WTC11 (cell line): ENCODE measurements at regions not wholly inside any gene's neighbourhood (a gene's known extent, or its start where the extent isn't known, plus 50 kb on each side); places are given as distances from the start of the nearest gene placed in this dataset.

Experiments
- ATAC-seq: fragments of 200-7000 bp; cut with Tn5 transposase; 2 replicates; pipeline ENCODE4 v1.10.0; 2021; ENCODE audit warnings: mild to moderate bottlenecking, moderate library complexity
- CTCF ChIA-PET: fragments of 300-600 bp; sonication (Branson Sonifier 250); formaldehyde crosslinking; loops from one replicate; lab custom pipeline; 2021; ENCODE audit warnings: antibody characterized with exemption; lab: Charles Lee
- POLR2A ChIA-PET: fragments of 350-600 bp; sonication (Branson Sonifier 250); formaldehyde crosslinking; loops from one replicate; lab custom pipeline; 2021; ENCODE audit warnings: antibody characterized with exemption; lab: Charles Lee
- DNase-seq: peaks from one replicate; pipeline ENCODE4 v3.0.0; 2021; ENCODE audit warnings: low spot score
- H3K27ac Mint-ChIP-seq: 2 replicates; pipeline ENCODE4 v1.8.0; 2021; ENCODE audit warnings: mixed read lengths
- H3K27me3 Mint-ChIP-seq: 2 replicates; pipeline ENCODE4 v1.8.0; 2021; ENCODE audit warnings: low read depth, mild to moderate bottlenecking, moderate library complexity, mixed read lengths
- H3K36me3 Mint-ChIP-seq: 2 replicates; pipeline ENCODE4 v1.8.0; 2021; ENCODE audit warnings: mixed read lengths
- H3K4me1 Mint-ChIP-seq: 2 replicates; pipeline ENCODE4 v1.8.0; 2022; ENCODE audit warnings: mixed read lengths
- H3K4me3 Mint-ChIP-seq: 2 replicates; pipeline ENCODE4 v1.8.0; 2021; ENCODE audit warnings: mild to moderate bottlenecking, moderate library complexity, mixed read lengths
- H3K9me3 Mint-ChIP-seq: 2 replicates; pipeline ENCODE4 v1.8.0; 2021; ENCODE audit warnings: mixed read lengths
- AFF4 ChIP-seq: sonication (generic); formaldehyde crosslinking; IDR thresholded peaks from 2 replicates; pipeline ENCODE4 v1.8.1; 2023; ENCODE audit warnings: mild to moderate bottlenecking, missing genetic modification reagents, borderline replicate concordance
- ARID4B ChIP-seq: sonication (generic); formaldehyde crosslinking; IDR thresholded peaks from 2 replicates; pipeline ENCODE4 v1.8.0; 2023; ENCODE audit warnings: missing genetic modification reagents, mild to moderate bottlenecking, borderline replicate concordance
- CDX4 ChIP-seq: fragments of 250-450 bp; sonication (Bioruptor Pico); IDR thresholded peaks from 2 replicates; pipeline ENCODE4 v1.9.0; 2021; ENCODE audit warnings: moderate library complexity, mild to moderate bottlenecking, inconsistent platforms, borderline replicate concordance
- CTCF ChIP-seq: fragments of 200-600 bp; IDR thresholded peaks from 2 replicates; pipeline ENCODE4 v1.8.0; 2022; ENCODE audit warnings: antibody characterized with exemption
- ETV6 ChIP-seq: sonication (generic); formaldehyde crosslinking; IDR thresholded peaks from 2 replicates; pipeline ENCODE4 v1.8.1; 2022; ENCODE audit warnings: mild to moderate bottlenecking, missing genetic modification reagents
- FOXJ3 ChIP-seq: sonication (generic); formaldehyde crosslinking; IDR thresholded peaks from 2 replicates; pipeline ENCODE4 v1.9.0; 2021; ENCODE audit warnings: missing genetic modification reagents, mild to moderate bottlenecking, borderline replicate concordance
- FOXP1 ChIP-seq: sonication (generic); formaldehyde crosslinking; IDR thresholded peaks from 2 replicates; pipeline ENCODE4 v1.8.0; 2022; ENCODE audit warnings: missing genetic modification reagents, mild to moderate bottlenecking, moderate library complexity, borderline replicate concordance
- GABPB1 ChIP-seq: sonication (generic); formaldehyde crosslinking; IDR thresholded peaks from 2 replicates; pipeline ENCODE4 v1.8.1; 2023; ENCODE audit warnings: mild to moderate bottlenecking, missing genetic modification reagents
- HMGA2 ChIP-seq: fragments of 250-450 bp; sonication (Bioruptor Pico); IDR thresholded peaks from 2 replicates; pipeline ENCODE4 v1.4.0; 2021; ENCODE audit warnings: mild to moderate bottlenecking, moderate library complexity
- IRF2 ChIP-seq: sonication (generic); formaldehyde crosslinking; IDR thresholded peaks from 2 replicates; pipeline ENCODE4 v1.8.0; 2022; ENCODE audit warnings: low read depth, missing genetic modification reagents, borderline replicate concordance
- MAX ChIP-seq: sonication (generic); formaldehyde crosslinking; IDR thresholded peaks from 2 replicates; pipeline ENCODE4 v1.8.0; 2022; ENCODE audit warnings: mild to moderate bottlenecking, missing genetic modification reagents
- NR2C2 ChIP-seq: sonication (generic); formaldehyde crosslinking; IDR thresholded peaks from 2 replicates; pipeline ENCODE4 v1.8.0; 2022; ENCODE audit warnings: mild to moderate bottlenecking, missing genetic modification reagents
- NR3C1 ChIP-seq: sonication (generic); formaldehyde crosslinking; conservative IDR thresholded peaks from 2 replicates; pipeline ENCODE4 v1.8.1; 2023; ENCODE audit warnings: low read depth, mild to moderate bottlenecking, missing genetic modification reagents
- RELA ChIP-seq: sonication (generic); formaldehyde crosslinking; IDR thresholded peaks from 2 replicates; pipeline ENCODE4 v1.8.1; 2022; ENCODE audit warnings: missing genetic modification reagents, mild to moderate bottlenecking, borderline replicate concordance
- SMAD4 ChIP-seq: sonication (generic); formaldehyde crosslinking; IDR thresholded peaks from 2 replicates; pipeline ENCODE4 v1.8.0; 2022; ENCODE audit warnings: mild to moderate bottlenecking, missing genetic modification reagents
- SP1 ChIP-seq: sonication (generic); formaldehyde crosslinking; conservative IDR thresholded peaks from 2 replicates; pipeline ENCODE4 v1.8.1; 2022; ENCODE audit warnings: missing genetic modification reagents
- ZNF219 ChIP-seq: sonication (generic); formaldehyde crosslinking; IDR thresholded peaks from 2 replicates; pipeline ENCODE4 v1.8.0; 2023; ENCODE audit warnings: missing genetic modification reagents, mild to moderate bottlenecking, borderline replicate concordance
- ZNF317 ChIP-seq: sonication (generic); formaldehyde crosslinking; IDR thresholded peaks from 2 replicates; pipeline ENCODE4 v1.8.1; 2023; ENCODE audit warnings: low read depth, mild to moderate bottlenecking, moderate library complexity, missing genetic modification reagents, borderline replicate concordance
- ZNF416 ChIP-seq: fragments of 250-450 bp; sonication (Bioruptor Pico); IDR thresholded peaks from 2 replicates; pipeline ENCODE4 v1.9.0; 2021; ENCODE audit warnings: mild to moderate bottlenecking, inconsistent platforms
- ZNF423 ChIP-seq: fragments of 250-450 bp; sonication (Bioruptor Pico); IDR thresholded peaks from 2 replicates; pipeline ENCODE4 v2.1.2; 2022; ENCODE audit warnings: mild to moderate bottlenecking, moderate library complexity
- ZNF425 ChIP-seq: fragments of 250-450 bp; sonication (Bioruptor Pico); conservative IDR thresholded peaks from 2 replicates; pipeline ENCODE4 v1.9.0; 2021; ENCODE audit warnings: mild to moderate bottlenecking

GRCh38 chr2:15066138-15066537, 433.6 kb downstream of the LRATD1 start (continued):
- TF ChIP-seq CDX4: no peak
- TF ChIP-seq ARID4B: no peak
- TF ChIP-seq ZNF423: no peak
- TF ChIP-seq GABPB1 (CRISPR knock-in tag): no peak

- Mint-ChIP-seq H3K36me3 (peaks cover 4% of the 10 kb centered on the region; the same call in 1 of the 2 replicates), H3K4me3 (no peak overlapping the region), H3K27ac (no peak overlapping the region), H3K9me3 (peaks cover 18% of the 10 kb centered on the region), H3K27me3 (no peaks in the 10 kb centered on the region), H3K4me1 (peaks cover 11% of the 10 kb centered on the region)
- TF ChIP-seq ETV6 (CRISPR knock-in tag): no peak
- no peak for TF ChIP-seq NR3C1
- TF ChIP-seq SP1 (CRISPR knock-in tag): no peak
- no peak for TF ChIP-seq FOXP1 (CRISPR knock-in tag)
- no peak for TF ChIP-seq ZNF317 (CRISPR knock-in tag)
- no peak for TF ChIP-seq IRF2
- no peak for TF ChIP-seq ZNF416
- ATAC-seq: peak; percentile 70
- ChIA-PET CTCF (interaction anchor here (3.9 kb wide), 1 partner anchor 10 kb away, joined by 22 read pairs; no protein-coding TSS in a partner anchor), POLR2A (no interaction called here)
- DNase-seq: no peak
These were observed 436.6 kb downstream of the LRATD1 start for GRCh38 chr2:15069149-15069548.

- ChIA-PET POLR2A (no interaction called here), CTCF (interaction anchor here (1.2 kb wide), 1 partner anchor 454 kb away, joined by 3 read pairs; no protein-coding TSS in a partner anchor)
- ATAC-seq (no peak), DNase-seq (no peak)
- Mint-ChIP-seq H3K27ac (no peak overlapping the region), H3K4me3 (no peak overlapping the region), H3K4me1 (peaks cover 13% of the 10 kb centered on the region), H3K36me3 (no peaks in the 10 kb centered on the region), H3K27me3 (no peaks in the 10 kb centered on the region), H3K9me3 (peaks cover 3% of the 10 kb centered on the region)
- TF ChIP-seq AFF4 (CRISPR knock-in tag) (no peak), CTCF (no peak), NR2C2 (CRISPR knock-in tag) (no peak), ZNF219 (CRISPR knock-in tag) (no peak), ZNF425 (CRISPR knock-in tag) (no peak), MAX (CRISPR knock-in tag) (no peak), ZNF416 (no peak), SMAD4 (CRISPR knock-in tag) (no peak), HMGA2 (CRISPR knock-in tag) (no peak), RELA (CRISPR knock-in tag) (no peak), FOXJ3 (no peak)
These were observed 440.3 kb downstream of the LRATD1 start for GRCh38 chr2:15072836-15073235.
